OCI-LY1 (cell line): ENCODE measurements at regions not wholly inside any gene's neighbourhood (a gene's known extent, or its start where the extent isn't known, plus 50 kb on each side); places are given as distances from the start of the nearest gene placed in this dataset.

Experiments
- H2AFZ ChIP-seq: fragments of 200-600 bp; sonication (generic), shearing (Covaris generic); 2 replicates; pipeline ENCODE4 v1.6.0; 2014; ENCODE audit warnings: antibody characterized with exemption, mild to moderate bottlenecking, low read length
- H3F3A ChIP-seq: fragments of 200-600 bp; sonication (generic), shearing (Covaris generic); 2 replicates; pipeline ENCODE4 v1.6.0; 2014; ENCODE audit warnings: mild to moderate bottlenecking, antibody characterized with exemption, low read length, moderate library complexity; ENCODE audit not compliant: insufficient read depth
- H3K27ac ChIP-seq: fragments of 200-600 bp; sonication (generic); 2 replicates; pipeline ENCODE4 v1.5.1; 2014; ENCODE audit warnings: low read length, mixed run types, mild to moderate bottlenecking, low read depth; ENCODE audit not compliant: poor library complexity, severe bottlenecking
- H3K27me3 ChIP-seq: fragments of 200-600 bp; sonication (generic); 2 replicates; pipeline ENCODE4 v1.6.0; 2014; ENCODE audit warnings: antibody characterized with exemption, mild to moderate bottlenecking, low read length, moderate library complexity; ENCODE audit not compliant: insufficient read depth
- H3K36me3 ChIP-seq: fragments of 200-600 bp; sonication (generic); 2 replicates; pipeline ENCODE4 v1.6.1; 2014; ENCODE audit warnings: mild to moderate bottlenecking, antibody characterized with exemption, low read length, moderate library complexity, mixed read lengths; ENCODE audit not compliant: insufficient read depth
- H3K4me1 ChIP-seq: fragments of 200-600 bp; sonication (generic); 2 replicates; pipeline ENCODE4 v1.5.1; 2014; ENCODE audit warnings: mild to moderate bottlenecking, low read length, moderate library complexity; ENCODE audit not compliant: insufficient read depth, severe bottlenecking
- H3K4me2 ChIP-seq: fragments of 200-600 bp; sonication (generic), shearing (Covaris generic); 2 replicates; pipeline ENCODE4 v1.6.1; 2014; ENCODE audit warnings: low read length
- H3K4me3 ChIP-seq: fragments of 200-600 bp; sonication (generic); 2 replicates; pipeline ENCODE4 v1.5.1; 2014; ENCODE audit warnings: low read length, low read depth, mild to moderate bottlenecking, mixed read lengths; ENCODE audit not compliant: poor library complexity, severe bottlenecking
- H3K79me2 ChIP-seq: fragments of 200-600 bp; shearing (Covaris generic); 2 replicates; pipeline ENCODE4 v1.6.1; 2016; ENCODE audit warnings: mixed run types, low read length, mixed read lengths; ENCODE audit not compliant: insufficient read depth
- H3K9ac ChIP-seq: fragments of 200-600 bp; sonication (generic), shearing (Covaris generic); 2 replicates; pipeline ENCODE4 v1.6.1; 2014; ENCODE audit warnings: mild to moderate bottlenecking, low read length, mixed read lengths
- H3K9me2 ChIP-seq: fragments of 200-600 bp; sonication (generic), shearing (Covaris generic); 2 replicates; pipeline ENCODE4 v1.6.1; 2014; ENCODE audit warnings: low read depth, mild to moderate bottlenecking, low read length, mixed read lengths
- H3K9me3 ChIP-seq: fragments of 200-600 bp; shearing (Covaris generic); 2 replicates; pipeline ENCODE4 v1.6.1; 2014; ENCODE audit warnings: low read length, mixed read lengths
- H4K20me1 ChIP-seq: fragments of 200-600 bp; sonication (generic), shearing (Covaris generic); 2 replicates; pipeline ENCODE4 v1.6.0; 2016; ENCODE audit warnings: mild to moderate bottlenecking, low read length; ENCODE audit not compliant: insufficient read depth
- CTCF ChIP-seq: fragments of 200-600 bp; sonication (generic), shearing (Covaris generic); IDR thresholded peaks from 2 replicates; pipeline ENCODE4 v1.5.1; 2017; ENCODE audit warnings: mild to moderate bottlenecking, antibody characterized with exemption, low read length, moderate library complexity, mixed read lengths
- EZH2 ChIP-seq: fragments of 200-600 bp; sonication (generic), shearing (Covaris generic); IDR thresholded peaks from 2 replicates; pipeline ENCODE4 v1.8.0; 2017; ENCODE audit warnings: borderline replicate concordance, mixed run types, mild to moderate bottlenecking, antibody characterized with exemption, low read length, moderate library complexity, mixed read lengths

DNA sequence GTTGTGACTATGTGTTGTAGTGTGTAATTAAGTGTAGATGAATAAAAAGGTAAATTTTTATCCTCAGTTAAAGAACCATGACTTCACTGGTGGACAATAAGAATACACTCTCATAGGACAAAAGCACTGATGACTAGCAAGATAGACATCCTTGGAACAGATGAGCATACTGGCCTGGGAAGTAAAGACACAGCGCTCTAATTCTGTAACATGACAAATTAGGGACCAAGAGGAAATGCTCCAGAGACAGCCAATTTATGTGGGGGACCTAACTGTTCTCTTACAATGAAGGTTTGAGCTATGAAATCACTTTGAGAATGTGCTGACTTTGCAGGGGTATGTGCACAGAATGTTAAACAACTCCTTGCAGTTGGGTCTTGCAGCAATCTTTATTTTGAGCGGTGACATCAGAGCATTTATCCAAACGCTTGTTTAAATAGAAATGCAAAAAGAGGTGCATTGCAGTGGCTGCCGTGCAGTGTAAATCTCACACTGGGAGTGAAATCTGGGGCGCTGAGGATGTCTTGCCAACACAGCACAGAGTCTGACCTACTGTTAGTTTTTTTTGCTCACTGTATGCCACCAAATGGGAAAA lies 109.3 kb downstream of the MAGEC2 start:
- TF ChIP-seq EZH2, result no peak
- TF ChIP-seq CTCF, result no peak
- Histone ChIP-seq H2AFZ (no peak overlapping the region), H3K27me3 (no peaks in the 10 kb centered on the region), H3K36me3 (no peaks in the 10 kb centered on the region), H3K27ac (no peak overlapping the region), H3K4me2 (no peak overlapping the region), H3K4me1 (no peaks in the 10 kb centered on the region), H3K9me3 (no peaks in the 10 kb centered on the region), H3K79me2 (no peaks in the 10 kb centered on the region), H3K9ac (no peak overlapping the region), H3K9me2 (no peaks in the 10 kb centered on the region), H4K20me1 (no peaks in the 10 kb centered on the region), H3K4me3 (no peak overlapping the region), H3F3A (no peaks in the 10 kb centered on the region)

DNA sequence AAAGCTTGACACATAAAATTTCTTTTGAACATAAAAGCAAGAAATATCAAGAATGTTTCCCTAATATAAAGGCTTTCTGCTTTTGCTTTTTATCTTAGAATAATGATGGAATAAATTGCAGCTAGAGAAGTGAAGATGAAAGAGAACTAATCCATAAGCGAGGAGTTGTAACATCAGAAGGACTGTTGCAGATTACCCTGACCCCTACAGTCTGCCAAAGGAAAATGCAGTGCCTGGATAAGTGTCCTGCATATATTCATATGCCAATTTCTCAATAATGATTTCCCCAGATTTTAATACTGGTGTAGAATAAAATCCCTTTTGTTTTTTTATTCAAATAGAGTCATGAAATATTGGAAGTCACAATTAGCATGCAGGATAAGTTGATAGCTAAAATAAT lies 115.9 kb downstream of the MAGEC2 start:
- H3K27me3 ChIP-seq, result no peaks in the 10 kb centered on the region
- no peaks in the 10 kb centered on the region for H4K20me1 ChIP-seq
- no peak overlapping the region for H3K9ac ChIP-seq
- H3K4me2 ChIP-seq, result no peak overlapping the region
- H3K9me2 ChIP-seq, result no peaks in the 10 kb centered on the region
- no peak for TF ChIP-seq EZH2
- peak; percentile 8; the same call in 1 of the 2 replicates for TF ChIP-seq CTCF
- no peaks in the 10 kb centered on the region for H3F3A ChIP-seq
- H3K79me2 ChIP-seq, result no peaks in the 10 kb centered on the region
- no peak overlapping the region for H2AFZ ChIP-seq
- no peaks in the 10 kb centered on the region for H3K9me3 ChIP-seq
- no peak overlapping the region for H3K27ac ChIP-seq
- no peaks in the 10 kb centered on the region for H3K4me1 ChIP-seq
- H3K4me3 ChIP-seq, result no peak overlapping the region
- no peaks in the 10 kb centered on the region for H3K36me3 ChIP-seq

- Histone ChIP-seq H3F3A (no peaks in the 10 kb centered on the region), H3K4me2 (no peak overlapping the region), H3K4me1 (no peaks in the 10 kb centered on the region), H3K27ac (no peak overlapping the region), H2AFZ (no peak overlapping the region), H3K9me3 (no peaks in the 10 kb centered on the region), H3K27me3 (no peaks in the 10 kb centered on the region), H3K9ac (no peak overlapping the region), H3K9me2 (no peaks in the 10 kb centered on the region), H3K4me3 (no peak overlapping the region), H4K20me1 (no peaks in the 10 kb centered on the region), H3K36me3 (no peaks in the 10 kb centered on the region), H3K79me2 (no peaks in the 10 kb centered on the region)
- TF ChIP-seq EZH2 (no peak), CTCF (no peak)
Observed at GRCh38 chrX:142084611-142085010, 120.5 kb downstream of the MAGEC2 start.
